ENCODE measurements at regions not wholly inside any gene's neighbourhood (a gene's known extent, or its start where the extent isn't known, plus 50 kb on each side); places are given as distances from the start of the nearest gene placed in this dataset.

DNA sequence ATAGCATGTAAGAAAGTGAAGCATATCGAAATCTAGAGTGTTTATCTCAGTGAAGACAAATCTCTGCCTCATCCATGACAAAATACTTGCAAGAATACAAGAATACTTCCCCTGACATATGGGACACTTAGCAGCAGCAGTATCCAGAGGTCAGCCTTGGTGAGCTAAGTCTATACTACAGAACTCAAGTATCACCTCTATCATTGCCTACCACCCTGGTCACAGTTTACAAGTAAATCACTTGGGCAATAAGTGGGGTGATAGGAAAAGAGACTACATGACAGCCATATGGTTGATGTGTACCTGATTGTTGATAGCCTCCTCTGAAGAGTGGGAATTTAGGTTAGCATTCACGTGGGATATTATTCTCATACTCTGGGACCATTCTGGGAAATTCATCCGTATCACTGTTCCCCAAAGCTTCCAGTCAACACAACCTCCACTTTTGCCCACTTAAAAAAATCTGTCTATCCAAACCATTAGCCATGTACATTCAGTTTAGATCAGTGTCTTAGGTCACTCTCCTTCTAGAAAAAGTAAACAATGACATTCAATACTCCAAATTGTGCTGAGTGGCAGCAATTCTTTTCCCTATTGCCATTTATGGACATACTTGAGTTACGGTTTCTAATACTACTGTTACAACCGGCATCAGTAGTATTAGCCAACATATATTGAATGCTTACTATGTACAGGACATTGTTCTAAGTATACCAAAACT, 118.2 kb upstream of the PRSS16 start:
- Histone ChIP-seq H3K36me3 (ENCODE audit: insufficient read depth, low read length) (no peaks in the 10 kb centered on the region), H3K27me3 (ENCODE audit: insufficient read depth, low read length) (no peaks in the 10 kb centered on the region), H3K4me1 (ENCODE audit: insufficient read depth, low read length) (peaks cover 11% of the 10 kb centered on the region), H4K20me1 (ENCODE audit: insufficient read depth, low read length) (no peaks in the 10 kb centered on the region), H3K9ac (ENCODE audit: low read length) (no peak overlapping the region), H2AFZ (ENCODE audit: low read depth, low read length) (no peak overlapping the region), H3K9me3 (ENCODE audit: insufficient read depth, low read depth, low read length) (no peaks in the 10 kb centered on the region), H3K79me2 (ENCODE audit: insufficient read depth, low read length) (no peaks in the 10 kb centered on the region), H3K4me2 (ENCODE audit: low read length) (no peak overlapping the region), H3K4me3 (ENCODE audit: insufficient read depth, low read depth, low read length) (no peak overlapping the region), H3K27ac (ENCODE audit: low read depth, low read length) (no peak overlapping the region)
- no peak for DNase-seq (ENCODE audit: low read depth)
- no peaks in the 10 kb centered on the region for H3K9me3 Mint-ChIP-seq (ENCODE audit: unreplicated experiment)
- FAIRE-seq = no peak
- no peak overlapping the region for H3K4me3 Mint-ChIP-seq (ENCODE audit: unreplicated experiment)
- TF ChIP-seq EZH2 (IDR thresholded peaks at IDR 0.05; ENCODE audit: insufficient read depth, low read length) (no peak), CTCF (IDR thresholded peaks at IDR 0.05; ENCODE audit: insufficient read depth, low read depth, low read length) (no peak)
- H3K4me1 Mint-ChIP-seq (ENCODE audit: low read depth, unreplicated experiment) = peaks cover 13% of the 10 kb centered on the region
- no peaks in the 10 kb centered on the region for H3K27me3 Mint-ChIP-seq (ENCODE audit: low read depth, unreplicated experiment)
- H3K27ac Mint-ChIP-seq (ENCODE audit: unreplicated experiment) = peak overlapping the region; percentile 22
- H3K36me3 Mint-ChIP-seq (ENCODE audit: low read depth, unreplicated experiment) = peaks cover 9% of the 10 kb centered on the region

- Mint-ChIP-seq H3K4me3 (ENCODE audit: unreplicated experiment) (no peak overlapping the region), H3K27me3 (ENCODE audit: low read depth, unreplicated experiment) (no peaks in the 10 kb centered on the region), H3K36me3 (ENCODE audit: low read depth, unreplicated experiment) (peaks cover 4% of the 10 kb centered on the region), H3K27ac (ENCODE audit: unreplicated experiment) (no peak overlapping the region), H3K9me3 (ENCODE audit: unreplicated experiment) (no peaks in the 10 kb centered on the region), H3K4me1 (ENCODE audit: low read depth, unreplicated experiment) (peaks cover 13% of the 10 kb centered on the region)
- no peak for DNase-seq (ENCODE audit: low read depth)
- Histone ChIP-seq H3K9me3 (ENCODE audit: insufficient read depth, low read depth, low read length) (no peaks in the 10 kb centered on the region), H3K4me2 (ENCODE audit: low read length) (no peak overlapping the region), H3K79me2 (ENCODE audit: insufficient read depth, low read length) (no peaks in the 10 kb centered on the region), H3K4me3 (ENCODE audit: insufficient read depth, low read depth, low read length) (no peak overlapping the region), H3K4me1 (ENCODE audit: insufficient read depth, low read length) (peaks cover 11% of the 10 kb centered on the region), H3K27ac (ENCODE audit: low read depth, low read length) (no peak overlapping the region), H3K36me3 (ENCODE audit: insufficient read depth, low read length) (no peaks in the 10 kb centered on the region), H3K9ac (ENCODE audit: low read length) (no peak overlapping the region), H4K20me1 (ENCODE audit: insufficient read depth, low read length) (no peaks in the 10 kb centered on the region), H3K27me3 (ENCODE audit: insufficient read depth, low read length) (no peaks in the 10 kb centered on the region), H2AFZ (ENCODE audit: low read depth, low read length) (no peak overlapping the region)
- FAIRE-seq = no peak
- TF ChIP-seq CTCF (IDR thresholded peaks at IDR 0.05; ENCODE audit: insufficient read depth, low read depth, low read length) (no peak), EZH2 (IDR thresholded peaks at IDR 0.05; ENCODE audit: insufficient read depth, low read length) (no peak)
These were observed 117.6 kb upstream of the PRSS16 start for GRCh38 chr6:27129917-27130316.

Data from astrocyte (in vitro differentiated cells and primary cell).